Fibroblast of lung (primary cell): ENCODE measurements at regions not wholly inside any gene's neighbourhood (a gene's known extent, or its start where the extent isn't known, plus 50 kb on each side); places are given as distances from the start of the nearest gene placed in this dataset.

Source experiments
- DNase-seq, 2 donors: peaks; one replicate each; pipeline versions ENCODE4 v3.0.0 to v3.0.0-alpha.2; 2010; ENCODE audit warnings: low read depth in 2 of 2
- H2AFZ ChIP-seq: 2 replicates; pipeline ENCODE4 v1.5.1; 2012; ENCODE audit warnings: low read length, control low read depth, inconsistent platforms
- H3K27ac ChIP-seq: 2 replicates; pipeline ENCODE4 v1.5.1; 2011; ENCODE audit warnings: low read length, control low read depth; ENCODE audit not compliant: insufficient read depth
- H3K27me3 ChIP-seq: 2 replicates; pipeline ENCODE4 v1.5.1; 2011; ENCODE audit warnings: mild to moderate bottlenecking, low read length; ENCODE audit not compliant: control insufficient read depth, insufficient read depth
- H3K36me3 ChIP-seq: 2 replicates; pipeline ENCODE4 v1.5.1; 2011; ENCODE audit warnings: low read length; ENCODE audit not compliant: control insufficient read depth, insufficient read depth
- H3K4me1 ChIP-seq: 2 replicates; pipeline ENCODE4 v1.5.1; 2011; ENCODE audit warnings: low read length; ENCODE audit not compliant: control insufficient read depth, insufficient read depth; ENCODE audit errors: extremely low read depth
- H3K4me2 ChIP-seq: 2 replicates; pipeline ENCODE4 v1.5.1; 2011; ENCODE audit warnings: low read length, control low read depth; ENCODE audit not compliant: insufficient read depth; ENCODE audit errors: extremely low read depth
- H3K4me3 ChIP-seq, 4 experiments: fragments of 200-600 bp in 1 of 4; sonication (generic) in 1 of 4; replicated peaks in 1 of 4; 2 replicates each; pipeline ENCODE4 v1.5.1; 2011 to 2016; ENCODE audit warnings: low read length in 4 of 4, low read depth in 3 of 4, mild to moderate bottlenecking in 3 of 4, control low read depth in 2 of 4, inconsistent platforms in 1 of 4, mixed read lengths in 1 of 4; ENCODE audit not compliant: insufficient read depth in 1 of 4; ENCODE audit errors: control extremely low read depth in 1 of 4
- H3K79me2 ChIP-seq: 2 replicates; pipeline ENCODE4 v1.5.1; 2012; ENCODE audit warnings: mild to moderate bottlenecking, low read length, inconsistent platforms; ENCODE audit not compliant: control insufficient read depth, insufficient read depth
- H3K9ac ChIP-seq: 2 replicates; pipeline ENCODE4 v1.5.1; 2011; ENCODE audit warnings: mild to moderate bottlenecking, low read length, control low read depth; ENCODE audit not compliant: insufficient read depth
- H3K9me3 ChIP-seq: 2 replicates; pipeline ENCODE4 v1.5.1; 2012; ENCODE audit warnings: low read depth, low read length; ENCODE audit not compliant: control insufficient read depth, insufficient read depth
- H4K20me1 ChIP-seq: 2 replicates; pipeline ENCODE4 v1.5.1; 2011; ENCODE audit warnings: low read length; ENCODE audit not compliant: control insufficient read depth, insufficient read depth; ENCODE audit errors: extremely low read depth
- CTCF ChIP-seq, 2 donors: IDR thresholded peaks in 1 of 2; conservative IDR thresholded peaks in 1 of 2; 1 replicate in 1 of 2; 2 replicates in 1 of 2; pipeline ENCODE4 v1.5.1; 2011 to 2012; ENCODE audit warnings: low read length in 2 of 2, control low read depth in 1 of 2, inconsistent platforms in 1 of 2, low read depth in 1 of 2, mild to moderate bottlenecking in 1 of 2
- EZH2 ChIP-seq: IDR thresholded peaks from 2 replicates; pipeline ENCODE4 v1.5.1; 2012; ENCODE audit warnings: low read length, control low read depth, mild to moderate bottlenecking; ENCODE audit errors: missing control alignments

DNA sequence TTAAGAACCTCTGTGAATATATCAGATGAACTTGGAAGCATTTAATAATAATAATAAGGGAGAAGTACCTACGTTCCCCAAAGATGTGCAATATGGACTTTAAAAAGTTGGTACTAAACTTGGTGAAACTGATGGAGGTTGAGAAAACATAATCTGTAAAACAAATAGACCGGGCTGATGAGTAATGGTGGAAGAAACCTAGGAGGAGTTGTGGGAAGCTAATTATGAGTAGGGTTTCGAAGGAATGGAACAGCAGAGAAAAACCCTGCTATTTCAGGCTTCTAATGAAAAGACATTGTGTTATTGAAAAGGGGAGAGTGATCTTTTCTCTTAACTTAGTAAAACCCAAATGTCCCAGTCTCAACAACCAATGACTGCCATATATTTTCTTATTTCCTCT lies 229.3 kb downstream of the PCSK1 start:
- Histone ChIP-seq H4K20me1 (no peaks in the 10 kb centered on the region), H3K36me3 (no peaks in the 10 kb centered on the region), H2AFZ (no peak overlapping the region), H3K4me1 (no peaks in the 10 kb centered on the region), H3K4me2 (no peak overlapping the region), H3K79me2 (no peaks in the 10 kb centered on the region), H3K9ac (no peak overlapping the region), H3K27ac (no peak overlapping the region), H3K27me3 (no peaks in the 10 kb centered on the region), H3K9me3 (no peaks in the 10 kb centered on the region), H3K4me3 (no peak overlapping the region)
- peak in 1 of 2 donors; percentile 66 for DNase-seq
- TF ChIP-seq CTCF (conservative IDR thresholded peaks at IDR 0.05 in 1 of 2, IDR thresholded peaks at IDR 0.05 in 1 of 2; ENCODE audit: low read depth in 1 of 2, low read length in 2 of 2) (no peak), EZH2 (no peak)

DNA sequence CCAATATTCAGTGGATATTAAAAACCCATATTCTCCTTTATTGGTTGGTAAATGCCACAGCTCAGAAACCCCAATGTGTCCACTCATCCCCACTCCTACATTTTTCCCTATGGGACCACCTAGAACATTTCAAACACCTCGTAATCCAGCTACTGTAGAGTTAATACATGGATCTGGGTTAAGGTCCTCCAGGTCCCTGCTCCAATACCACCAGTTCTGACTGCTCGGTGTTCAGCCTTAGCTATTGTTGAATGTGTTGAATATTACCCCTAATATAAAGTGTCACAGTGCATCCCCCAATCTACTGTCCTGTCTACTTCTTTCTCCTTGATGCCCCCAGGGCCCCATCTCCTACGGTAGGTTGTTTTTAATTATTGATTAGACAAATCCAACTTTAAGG lies 231.5 kb downstream of the PCSK1 start:
- no peak overlapping the region for H2AFZ ChIP-seq

DNA sequence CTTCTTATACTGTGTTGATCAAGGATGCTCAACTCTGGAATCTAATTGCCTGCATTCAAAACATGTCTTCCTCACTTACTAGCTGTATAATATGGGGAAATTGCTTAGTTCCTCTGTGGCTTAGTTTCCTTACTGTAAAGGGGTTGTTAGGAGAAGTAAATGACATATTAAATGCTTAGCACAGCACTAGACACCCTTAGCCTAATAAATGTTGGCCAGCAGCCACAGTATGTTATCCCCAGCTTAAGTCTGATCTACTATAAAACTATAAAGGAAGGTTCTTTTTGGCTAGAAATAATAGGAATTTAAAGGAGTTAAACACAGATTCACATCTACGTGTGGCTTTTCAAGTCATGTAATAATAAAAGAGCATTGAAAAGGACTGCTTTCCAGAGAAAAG lies 232.4 kb downstream of the PCSK1 start:
- H3K9ac ChIP-seq, result no peak overlapping the region
- H3K4me1 ChIP-seq, result no peaks in the 10 kb centered on the region
- H3K9me3 ChIP-seq, result no peaks in the 10 kb centered on the region
- no peak overlapping the region for H3K4me3 ChIP-seq
- no peak for DNase-seq
- H3K27me3 ChIP-seq, result no peaks in the 10 kb centered on the region
- no peaks in the 10 kb centered on the region for H4K20me1 ChIP-seq
- no peaks in the 10 kb centered on the region for H3K79me2 ChIP-seq
- no peak overlapping the region for H3K4me2 ChIP-seq
- no peak overlapping the region for H3K27ac ChIP-seq
- no peak overlapping the region for H2AFZ ChIP-seq
- no peaks in the 10 kb centered on the region for H3K36me3 ChIP-seq
- TF ChIP-seq CTCF (conservative IDR thresholded peaks at IDR 0.05 in 1 of 2, IDR thresholded peaks at IDR 0.05 in 1 of 2; ENCODE audit: low read depth in 1 of 2, low read length in 2 of 2), result no peak
- no peak for TF ChIP-seq EZH2

More for the DNA sequence above, 231.5 kb downstream of the PCSK1 start:
- H3K9ac ChIP-seq, result no peak overlapping the region
- H3K27me3 ChIP-seq, result no peaks in the 10 kb centered on the region
- DNase-seq, result no peak
- H3K4me3 ChIP-seq, result no peak overlapping the region
- H3K9me3 ChIP-seq, result no peaks in the 10 kb centered on the region
- H4K20me1 ChIP-seq, result no peaks in the 10 kb centered on the region
- TF ChIP-seq EZH2 (no peak), CTCF (conservative IDR thresholded peaks at IDR 0.05 in 1 of 2, IDR thresholded peaks at IDR 0.05 in 1 of 2; ENCODE audit: low read depth in 1 of 2, low read length in 2 of 2) (no peak)
- H3K27ac ChIP-seq, result no peak overlapping the region
- H3K79me2 ChIP-seq, result no peaks in the 10 kb centered on the region
- no peaks in the 10 kb centered on the region for H3K4me1 ChIP-seq
- H3K36me3 ChIP-seq, result no peaks in the 10 kb centered on the region
- H3K4me2 ChIP-seq, result no peak overlapping the region
